ENCODE measurements at regions not wholly inside any gene's neighbourhood (a gene's known extent, or its start where the extent isn't known, plus 50 kb on each side); places are given as distances from the start of the nearest gene placed in this dataset.

DNA sequence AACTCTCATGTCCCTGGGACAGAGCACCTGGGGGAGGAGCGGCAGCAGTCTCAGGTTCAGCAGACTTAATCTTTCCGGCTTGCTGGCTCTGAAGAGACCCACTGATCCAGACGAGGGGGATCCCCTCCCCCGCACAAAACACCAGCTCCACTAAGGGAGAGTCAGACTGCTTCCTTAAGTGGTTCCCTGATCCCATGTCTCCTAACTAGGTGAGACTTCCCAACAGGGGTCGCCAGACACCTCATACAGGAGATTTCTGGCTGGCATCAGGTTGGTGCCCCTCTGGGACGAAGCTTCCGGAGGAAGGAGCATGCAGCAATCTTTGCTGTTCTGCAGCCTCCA, 157.2 kb upstream of the TMEM45B start:
- peaks cover 0 to 2% (median 0%) of the 10 kb centered on the region in 3 donors for H3K36me3 Mint-ChIP-seq

GRCh38 chr11:129680907-129681306, 134.7 kb upstream of the TMEM45B start:
- Mint-ChIP-seq H3K4me3 (no peak overlapping the region), H3K36me3 (no peaks in the 10 kb centered on the region), H3K9me3 (peaks cover 0 to 2% (median 0%) of the 10 kb centered on the region in 6 donors), H3K27me3 (ENCODE audit: low read depth in 3 of 3) (peaks cover 1 to 9% (median 3%) of the 10 kb centered on the region in 3 donors), H3K4me1 (no peaks in the 10 kb centered on the region), H3K27ac (no peak overlapping the region)
- DNase-seq: no peak

More for the DNA sequence above, 157.2 kb upstream of the TMEM45B start:
- Mint-ChIP-seq H3K4me3 (no peak overlapping the region), H3K27me3 (ENCODE audit: low read depth in 3 of 3) (peaks cover 0 to 3% (median 2%) of the 10 kb centered on the region in 3 donors), H3K9me3 (peaks cover 12 to 30% (median 22%) of the 10 kb centered on the region in 6 donors), H3K27ac (no peak overlapping the region), H3K4me1 (no peaks in the 10 kb centered on the region)
- DNase-seq: no peak

DNA sequence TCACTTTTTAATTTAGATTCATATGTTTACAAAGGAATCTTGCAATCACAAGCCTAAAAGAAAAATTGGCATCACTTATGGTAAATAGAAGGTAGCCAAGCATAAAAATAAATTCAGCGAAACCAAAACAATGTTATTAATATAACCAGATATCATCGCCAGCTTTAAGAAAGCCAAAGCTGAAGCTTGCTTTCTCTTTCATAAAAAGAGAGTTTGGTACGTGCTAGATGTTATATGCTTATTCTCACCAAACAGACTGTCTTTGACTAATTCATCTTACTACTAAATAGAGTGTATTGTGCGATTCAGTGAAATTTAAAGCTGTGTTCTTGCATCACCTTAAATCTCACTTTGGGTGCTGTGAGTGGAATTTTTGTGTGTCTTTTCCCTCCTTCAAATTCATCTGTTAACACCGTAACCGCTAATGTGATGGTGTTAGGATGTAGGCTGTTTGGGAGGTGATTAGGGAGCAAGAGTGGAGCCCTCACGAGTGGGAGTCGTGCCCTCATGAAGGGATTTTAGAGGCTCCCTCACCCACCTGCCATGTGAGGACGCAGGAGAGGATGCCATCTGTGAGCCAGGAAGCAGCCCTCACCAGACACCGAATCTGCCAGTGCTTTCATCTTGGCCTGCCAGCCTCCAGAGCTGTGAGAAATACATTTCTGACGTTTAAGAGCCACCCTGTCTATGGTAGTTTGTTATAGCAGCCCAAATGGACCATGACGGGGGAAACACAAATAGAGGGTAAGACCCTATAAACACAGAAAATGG, 134.1 kb upstream of the TMEM45B start:
- no peak overlapping the region for H3K27ac Mint-ChIP-seq
- no peaks in the 10 kb centered on the region for H3K36me3 Mint-ChIP-seq
- no peaks in the 10 kb centered on the region for H3K4me1 Mint-ChIP-seq
- peaks cover 0 to 9% (median 3%) of the 10 kb centered on the region in 3 donors for H3K27me3 Mint-ChIP-seq (ENCODE audit: low read depth in 3 of 3)
- no peak for DNase-seq
- peaks cover 0 to 2% (median 0%) of the 10 kb centered on the region in 6 donors for H3K9me3 Mint-ChIP-seq
- H3K4me3 Mint-ChIP-seq: no peak overlapping the region

- DNase-seq: no peak
- no peak overlapping the region for H3K27ac Mint-ChIP-seq
- no peaks in the 10 kb centered on the region for H3K9me3 Mint-ChIP-seq
- no peaks in the 10 kb centered on the region for H3K4me1 Mint-ChIP-seq
- no peaks in the 10 kb centered on the region for H3K36me3 Mint-ChIP-seq
- H3K27me3 Mint-ChIP-seq (ENCODE audit: low read depth in 3 of 3): peaks cover 1 to 6% (median 1%) of the 10 kb centered on the region in 3 donors
- no peak overlapping the region for H3K4me3 Mint-ChIP-seq
These were observed 129.4 kb upstream of the TMEM45B start for GRCh38 chr11:129686269-129686668.

DNA sequence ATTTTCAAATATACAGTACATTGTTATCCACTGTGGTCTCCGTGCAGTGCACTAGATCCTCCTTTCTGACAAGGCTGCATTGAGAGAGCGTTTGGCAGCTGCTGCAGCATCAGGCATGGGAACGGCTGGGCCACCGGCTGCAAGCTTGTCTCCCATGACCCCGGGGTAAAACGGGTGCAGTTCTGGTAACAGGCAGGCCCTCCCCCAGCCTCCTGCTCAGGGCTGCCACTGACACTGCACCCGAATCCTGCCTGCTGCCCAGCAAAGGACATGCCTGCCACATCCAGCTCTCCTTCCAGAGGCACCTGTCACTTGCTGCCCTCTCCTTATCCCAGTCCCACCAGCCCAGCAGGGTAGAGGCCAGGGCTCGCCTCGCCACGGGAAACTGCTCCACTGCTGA, 124.5 kb upstream of the TMEM45B start:
- no peaks in the 10 kb centered on the region for H3K9me3 Mint-ChIP-seq
- H3K4me3 Mint-ChIP-seq: no peak overlapping the region
- H3K27ac Mint-ChIP-seq: no peak overlapping the region
- peaks cover 1 to 8% (median 6%) of the 10 kb centered on the region in 3 donors for H3K27me3 Mint-ChIP-seq (ENCODE audit: low read depth in 3 of 3)
- peaks cover 4 to 10% of the 10 kb centered on the region in 2 donors for H3K4me1 Mint-ChIP-seq
- no peaks in the 10 kb centered on the region for H3K36me3 Mint-ChIP-seq
- no peak for DNase-seq

DNA sequence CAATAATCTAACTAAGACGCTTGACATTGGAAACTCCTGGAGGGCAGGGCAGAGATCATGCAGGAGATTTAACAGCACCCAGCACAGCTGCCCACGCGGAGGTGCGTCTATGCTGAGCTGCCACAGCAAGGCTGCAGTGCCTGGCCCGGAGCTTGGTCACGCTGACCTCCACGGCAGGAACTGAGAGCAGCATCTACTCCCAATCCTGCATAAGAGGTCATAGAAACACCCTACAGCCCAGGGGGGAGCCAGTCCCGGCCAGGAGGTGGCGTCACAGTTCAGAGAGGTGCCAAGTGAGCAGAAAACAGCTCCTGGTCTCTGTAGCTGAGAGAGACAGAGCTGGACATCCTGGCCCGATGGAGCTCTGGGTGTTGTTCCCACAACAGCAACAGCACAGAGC, 121.1 kb upstream of the TMEM45B start:
- Mint-ChIP-seq H3K27me3 (ENCODE audit: low read depth in 3 of 3) (peaks cover 3 to 14% (median 9%) of the 10 kb centered on the region in 3 donors), H3K4me1 (peaks cover 6 to 10% of the 10 kb centered on the region in 2 donors), H3K4me3 (peak overlapping the region in 2 of 5 donors; percentile 40 to 41), H3K27ac (no peak overlapping the region), H3K36me3 (no peaks in the 10 kb centered on the region), H3K9me3 (no peaks in the 10 kb centered on the region)
- no peak for DNase-seq

- H3K9me3 Mint-ChIP-seq: no peaks in the 10 kb centered on the region
- H3K36me3 Mint-ChIP-seq: no peaks in the 10 kb centered on the region
- peaks cover 3 to 14% (median 9%) of the 10 kb centered on the region in 3 donors for H3K27me3 Mint-ChIP-seq (ENCODE audit: low read depth in 3 of 3)
- no peak for DNase-seq
- no peak overlapping the region for H3K27ac Mint-ChIP-seq
- peak overlapping the region; percentile 41 to 83 (median 82) for H3K4me3 Mint-ChIP-seq
- H3K4me1 Mint-ChIP-seq: peaks cover 6 to 10% of the 10 kb centered on the region in 2 donors
These were observed 120.7 kb upstream of the TMEM45B start for GRCh38 chr11:129694966-129695365.

DNA sequence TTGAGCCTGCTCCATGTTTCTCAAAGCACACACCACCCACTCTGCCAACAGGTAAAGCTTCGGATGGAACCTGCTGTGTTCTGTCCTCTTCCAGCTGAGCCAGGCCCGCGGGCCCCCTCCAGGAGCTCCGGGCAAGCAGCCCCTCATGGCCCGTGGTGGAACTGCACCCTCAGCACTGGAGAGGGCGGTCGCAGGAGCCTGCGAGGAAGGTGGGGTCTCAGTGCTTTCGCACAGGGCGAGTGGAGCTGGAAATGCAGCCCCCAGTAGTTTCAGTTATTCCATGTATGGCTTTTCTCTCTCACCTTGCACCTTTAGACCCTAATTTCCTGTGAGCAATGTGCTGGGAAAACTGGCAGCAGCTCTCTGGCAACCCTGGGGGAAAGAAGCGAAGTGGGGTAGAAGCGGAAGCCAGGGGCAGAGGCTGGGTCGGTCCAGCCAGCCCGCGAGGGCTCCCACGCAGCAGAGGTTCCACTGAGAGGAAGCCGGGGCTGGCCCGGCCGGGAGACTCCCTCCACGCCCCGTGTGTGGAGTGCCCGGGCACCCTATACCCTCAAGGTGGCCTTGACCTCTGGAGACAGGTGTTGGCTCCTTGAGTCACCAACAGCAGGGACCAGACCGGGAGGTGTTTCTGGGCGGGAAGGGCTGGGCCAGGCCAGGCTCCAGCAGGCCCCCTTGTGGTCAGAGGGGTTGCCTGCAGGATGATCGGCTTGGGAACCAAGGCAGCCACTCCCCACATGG, 119.9 kb upstream of the TMEM45B start:
- Mint-ChIP-seq H3K27ac (no peak overlapping the region), H3K36me3 (no peaks in the 10 kb centered on the region)

DNA sequence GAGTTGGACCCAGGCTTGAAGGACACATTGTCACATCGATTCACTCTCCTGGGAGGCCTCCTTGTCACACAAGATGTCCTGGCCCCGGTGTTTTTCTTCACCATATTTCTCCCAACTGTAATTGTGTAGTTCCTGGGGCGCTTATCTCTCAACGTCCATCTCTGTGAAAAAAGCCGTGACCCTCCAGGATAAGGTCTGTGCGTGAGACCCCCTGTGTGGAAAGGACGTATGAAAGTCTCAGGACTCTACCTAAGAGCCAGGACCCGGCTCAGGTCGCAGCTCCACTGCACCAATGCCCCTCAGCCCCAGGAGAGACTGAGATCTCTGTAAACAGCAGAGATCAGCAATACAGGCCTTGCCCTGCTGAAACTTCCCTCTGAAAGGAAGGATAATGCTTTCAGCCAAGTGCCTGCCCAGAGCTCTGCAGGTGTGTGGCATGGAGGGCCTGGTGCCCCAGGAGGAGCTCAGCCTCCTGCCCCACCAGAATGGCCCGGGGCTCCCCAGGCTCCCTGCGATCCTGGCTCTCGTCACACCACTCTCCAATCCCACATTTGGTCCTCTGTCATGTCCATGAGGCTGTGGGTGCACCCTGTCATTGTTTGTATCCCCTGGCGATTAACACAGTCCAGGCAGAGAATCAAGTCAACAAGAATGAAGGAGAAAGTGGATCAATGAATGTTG, 119.2 kb upstream of the TMEM45B start:
- Mint-ChIP-seq H3K4me3 (peak overlapping the region; percentile 46 to 81 (median 64)), H3K27me3 (ENCODE audit: low read depth in 3 of 3) (peaks cover 3 to 11% (median 11%) of the 10 kb centered on the region in 3 donors), H3K36me3 (no peaks in the 10 kb centered on the region), H3K27ac (no peak overlapping the region), H3K9me3 (no peaks in the 10 kb centered on the region), H3K4me1 (peaks cover 6 to 10% of the 10 kb centered on the region in 2 donors)
- no peak for DNase-seq

More for the DNA sequence above, 119.9 kb upstream of the TMEM45B start:
- H3K27me3 Mint-ChIP-seq (ENCODE audit: low read depth in 3 of 3): peaks cover 3 to 14% (median 9%) of the 10 kb centered on the region in 3 donors
- H3K4me3 Mint-ChIP-seq: peak overlapping the region; percentile 81 to 83 (median 82)
- H3K4me1 Mint-ChIP-seq: peaks cover 6 to 10% of the 10 kb centered on the region in 2 donors
- peak; percentile 39 to 45 (median 39) for DNase-seq
- H3K9me3 Mint-ChIP-seq: no peaks in the 10 kb centered on the region

DNA sequence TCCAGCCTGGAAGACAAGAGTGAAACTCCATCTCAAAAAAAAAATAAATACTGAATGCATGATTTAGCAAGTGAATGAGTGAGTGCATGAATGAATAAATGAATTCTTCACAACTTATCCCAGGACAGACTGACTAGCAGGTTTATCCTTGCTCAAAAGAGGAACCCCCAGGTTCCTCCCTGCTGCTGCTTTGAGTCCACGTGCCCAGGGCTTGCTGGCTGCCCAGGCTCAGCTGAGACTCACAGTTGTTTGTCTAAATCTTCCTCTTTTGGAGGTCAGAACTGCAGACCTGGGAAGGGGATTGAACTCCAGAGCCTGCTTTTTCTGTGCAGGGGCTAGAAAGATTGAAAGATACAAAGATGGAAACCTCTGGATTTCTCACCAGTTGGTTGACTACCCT, 117.4 kb upstream of the TMEM45B start:
- Mint-ChIP-seq H3K27ac (no peak overlapping the region), H3K9me3 (no peaks in the 10 kb centered on the region), H3K4me3 (no peak overlapping the region), H3K27me3 (ENCODE audit: low read depth in 3 of 3) (peaks cover 3 to 9% (median 7%) of the 10 kb centered on the region in 3 donors), H3K4me1 (peaks cover 6 to 10% of the 10 kb centered on the region in 2 donors), H3K36me3 (no peaks in the 10 kb centered on the region)
- DNase-seq: no peak

DNA sequence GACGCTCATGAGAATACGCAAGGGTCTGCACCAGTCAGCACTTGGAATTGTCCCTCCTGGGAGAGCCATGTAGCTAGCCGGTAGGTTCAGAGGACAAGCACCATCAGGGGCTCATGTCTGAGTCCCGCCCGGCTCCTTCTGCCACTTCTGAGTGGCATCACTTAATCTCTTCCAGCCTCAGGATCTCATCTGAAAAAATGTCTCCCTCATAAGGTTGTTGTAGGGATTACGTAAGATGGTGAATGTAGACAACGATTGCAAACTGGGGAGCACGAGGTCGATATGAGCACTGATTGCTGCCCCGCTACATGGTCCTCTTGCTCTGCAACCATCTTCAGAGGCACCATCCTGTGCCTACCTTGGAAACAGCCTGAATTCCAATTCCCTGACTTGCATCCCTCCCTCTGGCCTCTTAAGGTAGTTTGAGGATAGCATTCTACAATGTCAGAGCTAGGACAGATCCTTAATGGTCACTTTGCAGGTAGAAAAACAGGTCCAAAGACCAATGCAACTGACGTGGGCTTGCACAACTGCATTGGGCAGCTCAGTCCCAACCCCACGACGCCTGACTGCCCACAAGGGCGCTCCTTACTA, 115.8 kb upstream of the TMEM45B start:
- Mint-ChIP-seq H3K27ac (no peak overlapping the region), H3K27me3 (ENCODE audit: low read depth in 3 of 3) (peaks cover 3 to 10% (median 7%) of the 10 kb centered on the region in 3 donors), H3K4me3 (no peak overlapping the region), H3K36me3 (no peaks in the 10 kb centered on the region), H3K4me1 (peaks cover 6 to 10% of the 10 kb centered on the region in 2 donors), H3K9me3 (no peaks in the 10 kb centered on the region)
- DNase-seq: no peak

GRCh38 chr11:129700701-129701100, 114.9 kb upstream of the TMEM45B start:
- no peaks in the 10 kb centered on the region for H3K9me3 Mint-ChIP-seq
- H3K27me3 Mint-ChIP-seq (ENCODE audit: low read depth in 3 of 3): peaks cover 3 to 10% (median 7%) of the 10 kb centered on the region in 3 donors
- DNase-seq: no peak
- H3K4me1 Mint-ChIP-seq: peaks cover 2 to 3% of the 10 kb centered on the region in 2 donors
- H3K4me3 Mint-ChIP-seq: no peak overlapping the region
- H3K36me3 Mint-ChIP-seq: no peaks in the 10 kb centered on the region
- no peak overlapping the region for H3K27ac Mint-ChIP-seq

DNA sequence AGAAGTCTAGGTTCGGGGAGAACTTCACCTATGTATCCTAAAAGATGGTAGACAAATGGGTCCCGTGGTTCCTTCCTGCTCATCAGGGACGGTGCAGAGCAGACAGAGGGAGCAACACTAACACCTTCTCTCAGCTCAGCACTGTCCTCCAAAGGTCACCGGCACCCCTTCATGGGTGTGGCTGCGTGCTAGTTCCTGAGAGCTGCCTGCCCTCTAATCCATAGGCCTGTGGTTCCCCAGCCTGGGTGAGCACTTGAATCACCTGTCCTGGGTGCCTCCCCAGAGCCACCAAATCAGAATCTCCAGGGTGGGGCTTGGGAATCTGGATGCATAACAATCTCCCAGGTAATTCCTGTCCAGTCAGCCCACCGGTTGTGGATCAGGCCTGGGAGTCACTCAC, 113.9 kb upstream of the TMEM45B start:
- no peaks in the 10 kb centered on the region for H3K9me3 Mint-ChIP-seq
- peaks cover 3 to 10% (median 9%) of the 10 kb centered on the region in 3 donors for H3K27me3 Mint-ChIP-seq (ENCODE audit: low read depth in 3 of 3)
- H3K4me1 Mint-ChIP-seq: no peaks in the 10 kb centered on the region
- no peak for DNase-seq
- no peaks in the 10 kb centered on the region for H3K36me3 Mint-ChIP-seq
- no peak overlapping the region for H3K27ac Mint-ChIP-seq
- H3K4me3 Mint-ChIP-seq: no peak overlapping the region
